T-cell (primary cell): ENCODE measurements at regions not wholly inside any gene's neighbourhood (a gene's known extent, or its start where the extent isn't known, plus 50 kb on each side); places are given as distances from the start of the nearest gene placed in this dataset.

Experiments used
- ATAC-seq, 4 experiments: fragments of 200-7000 bp in 3 of 4; fragments of 150-1000 bp in 1 of 4; cut with Tn5 transposase; replicated peaks in 1 of 4; 1 replicate in 3 of 4; 2 replicates in 1 of 4; pipeline ENCODE4 v1.10.0; 2021; ENCODE audit warnings: moderate library complexity in 3 of 4, mild to moderate bottlenecking in 2 of 4, moderate number of reproducible peaks in 1 of 4
- CTCF ChIA-PET, 2 donors: fragments of 300-600 bp; sonication (Branson Sonifier 250); formaldehyde crosslinking; loops; one replicate each; lab custom pipeline; 2022; ENCODE audit warnings: antibody characterized with exemption in 2 of 2; lab: Charles Lee
- POLR2A ChIA-PET, 2 donors: fragments of 300-600 bp; sonication (Branson Sonifier 250); formaldehyde crosslinking; loops; one replicate each; lab custom pipeline; 2022; ENCODE audit warnings: antibody characterized with exemption in 2 of 2; lab: Charles Lee
- DNase-seq, 35 experiments: peaks; one replicate each; pipeline versions ENCODE4 v3.0.0 to v3.0.0-alpha.2; 2013 to 2023
- H3K27ac ChIP-seq: one replicate; pipeline ENCODE4 v1.5.1; 2013; ENCODE audit warnings: low read length
- H3K27me3 ChIP-seq, 2 experiments: replicated peaks in 1 of 2; 1 replicate in 1 of 2; 2 replicates in 1 of 2; pipeline versions ENCODE4 v1.6.1 to v1.7.0; 2013; ENCODE audit warnings: low read length in 1 of 2, mixed read lengths in 1 of 2; ENCODE audit not compliant: control insufficient read depth in 2 of 2, insufficient read depth in 2 of 2; ENCODE audit errors: extremely low read depth in 1 of 2
- H3K36me3 ChIP-seq, 2 donors: 1 replicate in 1 of 2; 2 replicates in 1 of 2; pipeline versions ENCODE4 v1.6.1 to v1.7.0; 2013; ENCODE audit warnings: low read length in 1 of 2; ENCODE audit not compliant: control insufficient read depth in 2 of 2, insufficient read depth in 1 of 2; ENCODE audit errors: extremely low read depth in 1 of 2
- H3K4me1 ChIP-seq, 2 experiments: 1 replicate in 1 of 2; 2 replicates in 1 of 2; pipeline versions ENCODE4 v1.6.1 to v1.7.0; 2013; ENCODE audit warnings: low read length in 2 of 2, mixed read lengths in 1 of 2; ENCODE audit not compliant: insufficient read depth in 2 of 2, control insufficient read depth in 1 of 2; ENCODE audit errors: extremely low read depth in 1 of 2
- H3K4me3 ChIP-seq, 2 donors: 1 replicate in 1 of 2; 2 replicates in 1 of 2; pipeline versions ENCODE4 v1.5.1 to v1.7.0; 2013; ENCODE audit warnings: mild to moderate bottlenecking in 2 of 2, low read length in 1 of 2, moderate library complexity in 1 of 2; ENCODE audit not compliant: control insufficient read depth in 1 of 2; ENCODE audit errors: extremely low read depth in 1 of 2
- H3K9me3 ChIP-seq: 2 replicates; pipeline ENCODE4 v1.7.0; 2013
- H3K27ac Mint-ChIP-seq, 2 donors: one replicate each; pipeline ENCODE4 v1.8.0; 2020 to 2021; ENCODE audit warnings: mild to moderate bottlenecking in 2 of 2, mixed read lengths in 2 of 2
- H3K27me3 Mint-ChIP-seq, 2 donors: one replicate each; pipeline ENCODE4 v1.8.0; 2021 to 2022; ENCODE audit warnings: mixed read lengths in 2 of 2
- H3K36me3 Mint-ChIP-seq: one replicate; pipeline ENCODE4 v1.8.0; 2021; ENCODE audit warnings: mixed read lengths
- H3K4me1 Mint-ChIP-seq, 3 donors: one replicate each; pipeline ENCODE4 v1.8.0; 2020 to 2022; ENCODE audit warnings: mixed read lengths in 3 of 3, mild to moderate bottlenecking in 1 of 3
- H3K4me3 Mint-ChIP-seq, 3 donors: one replicate each; pipeline ENCODE4 v1.8.0; 2020 to 2022; ENCODE audit warnings: mild to moderate bottlenecking in 3 of 3, mixed read lengths in 3 of 3, moderate library complexity in 3 of 3
- H3K9me3 Mint-ChIP-seq, 3 donors: one replicate each; pipeline ENCODE4 v1.8.0; 2020 to 2022; ENCODE audit warnings: mixed read lengths in 3 of 3
- WGBS: methylation state at CpG from one replicate; pipeline ENCODE4 v1.1.5; 2013; ENCODE audit warnings: missing lambda C conversion rate; ENCODE audit not compliant: insufficient coverage; 5-methylcytosine and 5-hydroxymethylcytosine counted together

DNA sequence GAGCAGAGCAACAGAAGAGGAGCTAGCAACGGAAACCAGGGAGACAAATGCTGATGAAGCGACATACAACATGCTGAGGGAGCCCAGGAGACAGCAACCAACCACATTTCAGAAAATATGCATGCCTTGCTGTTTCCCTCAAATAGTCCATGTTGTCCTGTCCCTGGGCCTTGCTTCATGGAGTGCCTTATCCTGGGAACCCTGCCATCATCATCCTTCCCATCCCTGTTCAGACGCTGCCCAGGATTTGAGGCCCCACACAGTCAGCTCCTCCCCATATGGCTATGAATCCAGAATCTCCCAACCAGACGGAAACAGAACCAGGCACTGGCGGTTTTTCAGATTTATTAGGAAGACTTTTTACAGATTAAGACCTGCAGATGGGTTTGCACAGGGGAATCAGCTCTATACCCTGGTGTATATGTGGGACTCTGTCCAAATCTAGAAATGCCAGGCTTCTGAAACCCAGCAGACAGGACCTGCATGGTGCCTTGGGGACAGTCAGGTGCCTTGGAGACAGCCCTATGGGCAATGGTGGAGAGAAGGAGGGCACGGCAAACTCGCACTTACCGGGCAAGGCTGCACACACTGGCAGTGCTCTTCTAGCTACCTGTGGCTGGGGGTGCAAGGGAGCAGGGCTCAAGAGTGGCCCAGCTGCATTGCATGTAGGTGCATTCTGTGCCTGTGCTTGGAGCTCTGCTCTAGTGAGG is 199.7 kb upstream of the MAMLD1 start:
- Mint-ChIP-seq H3K36me3 (no peaks in the 10 kb centered on the region), H3K4me3 (no peak overlapping the region), H3K27me3 (peaks cover 0 to 4% of the 10 kb centered on the region in 2 donors), H3K27ac (no peak overlapping the region), H3K4me1 (no peaks in the 10 kb centered on the region), H3K9me3 (no peaks in the 10 kb centered on the region)
- CTCF ChIA-PET: no interaction called here
- no peaks in the 10 kb centered on the region for H3K27me3 ChIP-seq
- no peaks in the 10 kb centered on the region for H3K4me1 ChIP-seq
- DNase-seq (no peak), ATAC-seq (no peak)
- H3K36me3 ChIP-seq: no peaks in the 10 kb centered on the region
- H3K27ac ChIP-seq: no peak overlapping the region
- H3K9me3 ChIP-seq: no peaks in the 10 kb centered on the region
- H3K4me3 ChIP-seq: no peak overlapping the region
- POLR2A ChIA-PET: no interaction called here
- 93% methylated on average over 3 of the region's 8 CpGs for WGBS

DNA sequence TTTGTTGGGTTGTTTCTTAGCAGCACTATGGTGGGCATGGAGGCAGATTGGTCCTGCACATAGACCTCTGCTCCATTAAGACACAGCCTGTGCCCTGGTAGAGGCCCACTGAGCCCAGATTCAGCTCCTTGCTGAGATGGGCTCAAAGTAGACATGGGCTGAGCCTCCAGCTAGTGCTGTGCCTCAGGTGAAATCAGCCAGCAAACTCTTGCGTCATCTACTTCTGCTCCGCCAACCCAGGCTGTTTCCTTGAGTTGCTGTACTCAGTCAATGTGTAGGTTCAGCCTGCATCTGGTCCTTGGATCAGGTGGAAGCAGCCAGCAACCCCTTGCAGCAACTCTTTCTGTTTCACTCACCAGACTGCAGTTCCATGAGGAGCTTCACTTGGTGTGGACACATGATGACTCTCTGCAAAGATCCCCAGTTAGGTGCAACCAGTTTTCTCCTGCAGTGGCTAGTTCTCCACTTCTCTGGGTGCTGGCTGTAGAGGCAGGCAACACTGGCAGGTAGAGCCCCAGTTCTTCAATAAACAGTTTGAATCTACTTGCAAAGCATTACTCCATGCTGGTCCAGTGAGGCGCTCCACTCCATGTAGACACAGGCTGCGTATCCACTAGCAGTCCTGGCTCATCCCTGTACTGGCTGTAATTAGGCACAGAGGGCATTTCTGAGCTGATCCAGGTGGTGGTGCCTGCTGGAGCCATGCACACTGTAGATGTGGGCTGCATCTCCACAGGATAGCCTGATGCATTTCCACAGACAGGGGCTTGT is 199.0 kb upstream of the MAMLD1 start:
- Mint-ChIP-seq H3K4me3 (no peak overlapping the region), H3K27me3 (peaks cover 0 to 4% of the 10 kb centered on the region in 2 donors), H3K36me3 (no peaks in the 10 kb centered on the region), H3K9me3 (no peaks in the 10 kb centered on the region), H3K4me1 (no peaks in the 10 kb centered on the region), H3K27ac (no peak overlapping the region)
- H3K4me3 ChIP-seq: no peak overlapping the region
- no peaks in the 10 kb centered on the region for H3K9me3 ChIP-seq
- H3K27me3 ChIP-seq: no peaks in the 10 kb centered on the region
- POLR2A ChIA-PET: no interaction called here
- H3K36me3 ChIP-seq: no peaks in the 10 kb centered on the region
- DNase-seq: no peak
- CTCF ChIA-PET: no interaction called here
- ATAC-seq: no peak
- no peak overlapping the region for H3K27ac ChIP-seq
- 100% methylated on average over 2 of the region's 4 CpGs for WGBS
- H3K4me1 ChIP-seq: no peaks in the 10 kb centered on the region

DNA sequence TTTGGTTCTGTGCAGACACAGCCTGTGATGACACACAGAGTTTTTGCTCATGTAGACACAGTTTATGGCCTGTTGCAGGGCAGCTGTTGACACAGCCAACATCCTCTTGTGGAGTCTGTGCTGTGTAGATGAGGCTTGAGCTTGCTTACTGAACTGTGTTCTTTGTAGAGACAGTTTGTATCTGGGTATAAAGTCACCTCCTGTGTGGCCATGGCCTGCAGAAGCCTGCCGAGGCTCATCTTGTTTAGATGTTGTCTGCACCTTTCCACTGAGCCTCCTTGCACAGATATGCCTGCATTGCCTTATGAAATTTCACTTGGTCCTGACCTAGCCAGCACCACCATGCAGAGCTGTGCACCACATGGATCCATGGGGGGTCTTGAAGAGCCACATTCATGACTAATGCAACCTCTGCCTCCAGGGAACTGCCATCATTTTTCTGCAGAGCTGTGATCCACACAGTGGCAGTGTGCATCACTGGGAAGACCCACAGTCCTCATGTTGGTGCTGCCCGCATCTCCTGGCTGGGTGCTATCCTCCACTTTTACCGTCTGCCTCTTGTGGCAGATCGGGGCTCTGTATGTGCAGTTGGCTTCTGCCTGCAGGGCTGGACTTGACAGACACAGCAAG is 198.0 kb upstream of the MAMLD1 start:
- Mint-ChIP-seq H3K4me1 (no peaks in the 10 kb centered on the region), H3K27ac (no peak overlapping the region), H3K36me3 (no peaks in the 10 kb centered on the region), H3K4me3 (no peak overlapping the region), H3K27me3 (peaks cover 0 to 4% of the 10 kb centered on the region in 2 donors), H3K9me3 (no peaks in the 10 kb centered on the region)
- Histone ChIP-seq H3K27me3 (no peaks in the 10 kb centered on the region), H3K9me3 (no peaks in the 10 kb centered on the region), H3K36me3 (no peaks in the 10 kb centered on the region), H3K27ac (no peak overlapping the region), H3K4me1 (no peaks in the 10 kb centered on the region), H3K4me3 (no peak overlapping the region)
- DNase-seq (no peak), ATAC-seq (no peak)
- ChIA-PET CTCF (no interaction called here), POLR2A (no interaction called here)
- WGBS: 95% methylated on average over 3 of the region's 4 CpGs

DNA sequence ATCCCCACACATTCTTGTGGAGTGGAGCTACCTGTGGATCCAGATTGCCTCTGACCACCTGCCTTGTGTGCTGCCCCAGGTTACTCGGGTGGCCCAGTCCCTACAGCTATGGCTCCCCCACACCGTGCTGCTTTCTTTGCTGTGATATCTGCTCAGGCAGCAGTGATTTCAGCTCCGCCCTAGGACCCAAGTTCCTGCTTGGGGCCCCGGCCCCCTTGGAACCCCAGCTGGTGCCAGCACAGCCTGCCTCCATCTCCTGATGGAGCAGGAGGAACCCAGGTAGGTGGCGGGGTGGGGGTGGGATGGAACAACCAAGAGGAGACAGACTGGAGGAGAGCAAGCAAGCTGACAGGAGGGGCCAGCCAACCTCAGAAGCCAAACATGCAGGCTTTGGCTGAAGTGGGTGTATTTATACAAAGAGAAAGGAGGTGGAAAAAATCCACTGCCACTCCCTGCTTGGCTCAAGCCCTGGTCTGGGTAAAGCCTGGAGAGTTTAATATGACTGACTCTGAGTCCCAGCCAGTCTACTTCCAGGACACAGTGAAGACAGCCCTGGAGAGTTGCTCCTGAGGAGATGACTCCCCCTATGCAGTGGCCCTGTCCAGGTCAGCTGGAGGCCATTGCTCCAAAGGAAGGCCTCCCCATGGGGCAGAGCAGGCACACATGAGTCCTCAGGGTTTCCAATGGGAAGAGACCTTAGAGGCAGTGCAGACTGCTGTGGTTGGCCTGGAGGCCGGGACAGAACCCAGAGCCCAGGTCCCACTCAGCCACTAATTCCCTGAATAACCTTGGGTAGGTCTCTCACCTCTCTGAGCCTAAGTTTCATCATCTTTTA is 197.1 kb upstream of the MAMLD1 start:
- no peak for ATAC-seq

DNA sequence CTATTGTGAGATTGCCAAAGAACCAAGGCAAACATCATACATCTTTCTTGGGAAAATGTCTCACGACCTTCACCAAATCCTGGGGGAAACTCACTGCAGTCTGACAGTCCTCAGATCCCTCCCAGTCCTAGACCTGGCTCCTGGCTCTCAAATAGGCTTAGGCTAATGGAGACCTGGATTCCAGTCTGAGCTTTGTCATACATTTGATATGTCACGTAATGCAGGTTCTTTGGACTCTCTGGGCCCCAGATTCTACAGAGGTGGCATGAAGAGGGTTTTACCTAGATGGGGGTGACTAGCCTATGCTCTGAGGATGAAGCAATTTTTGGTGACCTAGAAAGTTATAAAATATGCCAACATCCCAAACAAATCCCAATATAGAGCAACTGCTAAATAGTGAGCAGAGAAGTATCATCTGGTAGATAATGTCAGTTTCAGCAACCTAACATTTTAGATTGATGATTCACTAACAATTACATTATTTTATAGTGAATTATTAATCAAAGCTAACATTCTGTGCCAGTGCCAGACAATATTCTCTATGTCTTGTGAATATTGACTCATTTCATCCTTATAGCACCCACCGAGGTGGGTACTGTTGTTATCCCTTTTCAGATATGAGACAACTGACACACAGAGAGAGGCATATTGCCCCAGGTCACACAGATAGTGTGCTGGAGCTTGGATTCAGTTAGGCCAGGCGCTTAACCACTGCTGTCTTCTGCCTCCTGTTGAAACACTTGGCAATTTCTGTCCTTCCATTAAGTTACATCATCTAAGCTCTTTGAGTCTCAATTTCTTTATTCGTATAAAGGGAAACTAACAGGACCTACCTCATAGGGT is 195.4 kb upstream of the MAMLD1 start:
- no peaks in the 10 kb centered on the region for H3K4me1 ChIP-seq
- DNase-seq: no peak
- ChIA-PET POLR2A (no interaction called here), CTCF (no interaction called here)
- Mint-ChIP-seq H3K36me3 (no peaks in the 10 kb centered on the region), H3K27ac (no peak overlapping the region), H3K27me3 (peaks cover 0 to 7% of the 10 kb centered on the region in 2 donors), H3K4me1 (no peaks in the 10 kb centered on the region), H3K9me3 (no peaks in the 10 kb centered on the region), H3K4me3 (no peak overlapping the region)
- 80% methylated on average over 1 of the region's 5 CpGs for WGBS
- ATAC-seq: no peak
- H3K4me3 ChIP-seq: no peak overlapping the region
- no peaks in the 10 kb centered on the region for H3K27me3 ChIP-seq
- H3K36me3 ChIP-seq: no peaks in the 10 kb centered on the region
- no peak overlapping the region for H3K27ac ChIP-seq
- H3K9me3 ChIP-seq: no peaks in the 10 kb centered on the region

More for the DNA sequence above, 197.1 kb upstream of the MAMLD1 start:
- ChIA-PET POLR2A (no interaction called here), CTCF (no interaction called here)
- no peaks in the 10 kb centered on the region for H3K36me3 Mint-ChIP-seq
- no peaks in the 10 kb centered on the region for H3K4me1 ChIP-seq
- no peaks in the 10 kb centered on the region for H3K36me3 ChIP-seq
- H3K4me3 Mint-ChIP-seq: no peak overlapping the region
- no peak overlapping the region for H3K27ac ChIP-seq
- H3K4me1 Mint-ChIP-seq: no peaks in the 10 kb centered on the region
- no peaks in the 10 kb centered on the region for H3K27me3 ChIP-seq
- peaks cover 0 to 4% of the 10 kb centered on the region in 2 donors for H3K27me3 Mint-ChIP-seq
- no peaks in the 10 kb centered on the region for H3K9me3 Mint-ChIP-seq
- H3K9me3 ChIP-seq: no peaks in the 10 kb centered on the region
- 67% methylated on average over 1 of the region's 6 CpGs for WGBS
- H3K27ac Mint-ChIP-seq: no peak overlapping the region
- no peak overlapping the region for H3K4me3 ChIP-seq
- no peak for DNase-seq
